ENCODE measurements at regions not wholly inside any gene's neighbourhood (a gene's known extent, or its start where the extent isn't known, plus 50 kb on each side); places are given as distances from the start of the nearest gene placed in this dataset.

DNA sequence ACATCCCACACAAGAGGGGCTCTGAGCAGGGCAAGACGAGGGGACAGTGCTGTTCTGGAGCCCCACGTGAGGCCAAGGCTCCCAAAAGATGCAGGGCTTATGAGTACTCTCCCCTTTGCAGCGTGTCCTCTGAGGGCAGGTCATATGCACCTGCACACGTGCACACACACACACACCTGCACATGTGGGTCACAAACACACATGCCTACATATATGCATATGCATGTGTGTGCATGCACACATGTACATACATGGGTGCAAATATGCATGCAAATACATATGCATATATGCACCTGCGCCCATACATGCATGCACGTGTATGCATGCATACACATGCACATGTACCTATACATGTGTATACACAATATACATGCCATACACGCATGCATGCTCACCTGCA, 197.9 kb downstream of the NPHP4 start:
- TF ChIP-seq, protein P1, sequence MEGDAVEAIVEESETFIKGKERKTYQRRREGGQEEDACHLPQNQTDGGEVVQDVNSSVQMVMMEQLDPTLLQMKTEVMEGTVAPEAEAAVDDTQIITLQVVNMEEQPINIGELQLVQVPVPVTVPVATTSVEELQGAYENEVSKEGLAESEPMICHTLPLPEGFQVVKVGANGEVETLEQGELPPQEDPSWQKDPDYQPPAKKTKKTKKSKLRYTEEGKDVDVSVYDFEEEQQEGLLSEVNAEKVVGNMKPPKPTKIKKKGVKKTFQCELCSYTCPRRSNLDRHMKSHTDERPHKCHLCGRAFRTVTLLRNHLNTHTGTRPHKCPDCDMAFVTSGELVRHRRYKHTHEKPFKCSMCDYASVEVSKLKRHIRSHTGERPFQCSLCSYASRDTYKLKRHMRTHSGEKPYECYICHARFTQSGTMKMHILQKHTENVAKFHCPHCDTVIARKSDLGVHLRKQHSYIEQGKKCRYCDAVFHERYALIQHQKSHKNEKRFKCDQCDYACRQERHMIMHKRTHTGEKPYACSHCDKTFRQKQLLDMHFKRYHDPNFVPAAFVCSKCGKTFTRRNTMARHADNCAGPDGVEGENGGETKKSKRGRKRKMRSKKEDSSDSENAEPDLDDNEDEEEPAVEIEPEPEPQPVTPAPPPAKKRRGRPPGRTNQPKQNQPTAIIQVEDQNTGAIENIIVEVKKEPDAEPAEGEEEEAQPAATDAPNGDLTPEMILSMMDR (IDR thresholded peaks at IDR 0.05; ENCODE audit: borderline replicate concordance), result no peak
- DNase-seq, result no peak
- intact Hi-C loops (cut with micrococcal nuclease), result no loop called here
- no peaks in the 10 kb centered on the region for H3K36me3 ChIP-seq
- no peak overlapping the region for H3K4me3 ChIP-seq
- H3K9me3 ChIP-seq (replicated peaks), result no peaks in the 10 kb centered on the region
- H3K4me1 ChIP-seq, result no peaks in the 10 kb centered on the region
- peaks cover 59% of the 10 kb centered on the region for H3K27me3 ChIP-seq (ENCODE audit: low read depth)
- no peak overlapping the region for H3K27ac ChIP-seq (replicated peaks)

DNA sequence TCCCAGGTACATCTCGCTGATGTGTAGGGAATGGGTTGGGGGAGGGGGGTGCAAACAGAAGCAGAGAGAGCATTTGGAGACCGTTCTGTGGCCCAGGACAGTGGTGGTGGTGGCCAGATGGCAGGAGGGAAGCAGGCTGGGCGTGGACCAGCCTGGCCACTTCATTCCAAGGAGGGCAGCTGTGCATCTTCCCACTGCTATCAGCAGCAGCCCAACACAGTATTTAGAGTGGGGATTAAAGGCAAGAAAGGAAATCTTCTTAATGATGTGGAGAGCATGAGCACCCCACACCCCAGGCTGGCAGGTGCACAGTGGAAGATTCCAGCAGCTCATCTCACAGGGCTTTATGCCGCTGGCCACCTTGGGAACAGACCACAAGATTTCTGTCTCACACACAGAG, 198.7 kb downstream of the NPHP4 start:
- intact Hi-C loops (cut with micrococcal nuclease), result no loop called here
- H3K9me3 ChIP-seq (replicated peaks), result no peaks in the 10 kb centered on the region
- no peak for DNase-seq
- TF ChIP-seq, protein P1 (IDR thresholded peaks at IDR 0.05; ENCODE audit: borderline replicate concordance), result no peak
- no peaks in the 10 kb centered on the region for H3K36me3 ChIP-seq
- peaks cover 51% of the 10 kb centered on the region for H3K27me3 ChIP-seq (ENCODE audit: low read depth)
- no peak overlapping the region for H3K4me3 ChIP-seq
- H3K4me1 ChIP-seq, result no peaks in the 10 kb centered on the region
- no peak overlapping the region for H3K27ac ChIP-seq (replicated peaks)

DNA sequence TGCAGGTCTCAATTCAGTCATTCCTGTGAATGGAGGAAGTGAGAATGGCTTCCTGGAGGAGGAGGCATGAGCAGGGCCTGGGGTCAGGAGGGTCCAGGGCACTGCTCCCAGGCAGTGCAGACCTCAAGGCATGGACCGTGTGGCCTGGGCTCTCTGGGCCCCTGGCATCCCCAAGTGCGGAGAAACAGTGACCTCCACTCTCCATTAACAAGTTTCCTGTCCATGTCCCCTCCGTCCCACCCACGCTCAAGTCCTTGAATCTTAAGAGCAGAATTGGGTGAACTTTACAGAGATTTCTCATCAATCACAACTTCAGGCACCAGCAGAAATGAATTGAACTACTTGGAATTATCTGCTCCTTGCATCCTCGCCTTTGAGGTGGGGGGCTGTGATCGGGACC, 211.1 kb downstream of the NPHP4 start:
- H3K4me1 ChIP-seq, result no peaks in the 10 kb centered on the region
- no peaks in the 10 kb centered on the region for H3K36me3 ChIP-seq
- TF ChIP-seq, protein P1 (IDR thresholded peaks at IDR 0.05; ENCODE audit: borderline replicate concordance), result no peak
- intact Hi-C loops (cut with micrococcal nuclease), result no loop called here
- no peak overlapping the region for H3K27ac ChIP-seq (replicated peaks)
- H3K27me3 ChIP-seq (ENCODE audit: low read depth), result peaks cover 72% of the 10 kb centered on the region
- no peak for DNase-seq
- peaks cover 8% of the 10 kb centered on the region for H3K9me3 ChIP-seq (replicated peaks)
- no peak overlapping the region for H3K4me3 ChIP-seq

DNA sequence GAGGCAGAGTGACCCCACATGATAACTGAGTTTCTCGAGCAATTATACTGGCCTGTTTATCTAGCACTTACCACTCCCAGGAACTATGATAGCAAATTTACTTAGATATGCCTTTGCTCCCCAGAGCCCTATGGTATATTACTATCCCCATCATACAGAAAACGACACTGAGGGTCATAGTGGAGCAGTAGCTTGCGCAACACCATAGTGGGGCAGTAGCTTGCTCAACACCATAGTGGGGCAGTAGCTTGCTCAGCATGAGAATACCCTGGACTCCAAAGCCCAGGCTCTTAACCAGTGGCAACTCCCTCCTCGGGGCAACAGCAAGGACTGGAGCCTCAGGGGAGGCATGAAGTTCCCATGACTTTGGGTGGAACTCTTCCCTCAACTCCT, 211.9 kb downstream of the NPHP4 start:
- Histone ChIP-seq H3K27ac (replicated peaks) (no peak overlapping the region), H3K4me1 (no peaks in the 10 kb centered on the region), H3K4me3 (no peak overlapping the region), H3K27me3 (ENCODE audit: low read depth) (peaks cover 64% of the 10 kb centered on the region), H3K9me3 (replicated peaks) (peaks cover 8% of the 10 kb centered on the region), H3K36me3 (no peaks in the 10 kb centered on the region)
- intact Hi-C loops (cut with micrococcal nuclease), result no loop called here
- no peak for DNase-seq
- TF ChIP-seq, protein P1 (IDR thresholded peaks at IDR 0.05; ENCODE audit: borderline replicate concordance), result no peak

DNA sequence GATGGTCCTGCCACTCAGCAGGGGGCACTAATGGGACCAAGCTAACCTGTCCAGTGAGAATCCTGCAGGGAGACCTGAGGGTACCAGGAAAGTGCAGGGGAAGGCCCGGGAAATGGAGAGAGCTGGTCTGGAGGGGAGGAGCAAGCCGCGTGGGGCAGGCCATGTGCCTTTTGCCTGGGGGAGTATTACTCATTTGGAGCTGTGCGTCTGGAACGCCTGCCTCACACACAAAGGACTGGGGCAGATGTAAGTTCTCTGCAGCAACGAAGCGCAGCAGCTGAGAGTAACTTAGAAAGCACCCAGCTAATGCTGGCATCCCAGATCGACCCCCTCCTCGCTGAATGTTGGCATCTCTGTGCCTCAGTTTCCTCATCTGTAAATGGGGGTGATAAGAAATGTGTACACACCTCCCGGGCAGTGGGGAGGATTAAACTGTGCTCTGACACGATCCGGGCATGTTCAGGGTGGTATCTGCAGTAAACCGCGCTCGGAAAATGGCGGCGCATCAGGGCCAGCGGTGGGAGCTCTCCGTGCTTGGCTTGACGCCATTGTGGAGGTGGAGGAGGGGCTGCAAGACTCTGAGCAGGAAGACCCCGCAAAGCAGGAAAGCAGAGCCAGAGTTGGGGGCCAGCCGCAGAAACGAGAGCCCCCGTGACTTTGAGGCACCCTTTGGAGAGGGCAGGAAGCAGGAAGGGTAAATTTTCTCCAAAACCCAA, 212.5 kb downstream of the NPHP4 start:
- H3K27ac ChIP-seq (replicated peaks), result no peak overlapping the region
- TF ChIP-seq, protein P1 (IDR thresholded peaks at IDR 0.05; ENCODE audit: borderline replicate concordance), result no peak
- DNase-seq, result no peak
- no peak overlapping the region for H3K4me3 ChIP-seq
- intact Hi-C loops (cut with micrococcal nuclease), result no loop called here
- peaks cover 59% of the 10 kb centered on the region for H3K27me3 ChIP-seq (ENCODE audit: low read depth)
- no peaks in the 10 kb centered on the region for H3K36me3 ChIP-seq
- H3K4me1 ChIP-seq, result no peaks in the 10 kb centered on the region
- peaks cover 8% of the 10 kb centered on the region for H3K9me3 ChIP-seq (replicated peaks)
